ENCODE measurements at regions not wholly inside any gene's neighbourhood (a gene's known extent, or its start where the extent isn't known, plus 50 kb on each side); places are given as distances from the start of the nearest gene placed in this dataset.

DNA sequence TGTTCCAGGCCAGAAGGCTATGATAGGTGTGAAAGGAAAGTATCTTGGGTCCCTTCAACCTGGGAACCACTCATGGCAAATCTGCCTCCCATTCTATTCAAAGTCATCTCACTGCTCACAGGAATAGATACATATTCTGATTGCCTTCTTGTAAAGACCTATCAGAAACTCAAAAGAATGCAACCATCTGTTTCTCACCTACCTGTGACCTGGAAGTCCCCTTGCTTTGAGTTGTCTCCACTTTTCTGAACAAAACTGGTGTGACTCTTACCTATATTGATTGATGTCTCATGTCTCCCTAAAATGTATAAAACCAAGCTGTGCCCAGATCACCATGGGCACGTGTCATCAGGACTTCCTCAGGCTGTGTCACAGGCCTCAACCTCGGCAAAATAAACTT is 1149.3 kb downstream of the NSUN3 start:
- no peak for DNase-seq (ENCODE audit: low read depth)
- TF ChIP-seq MYC (IDR thresholded peaks at IDR 0.05; ENCODE audit: low read depth, low read length) (no peak), POLR2A (IDR thresholded peaks at IDR 0.05; ENCODE audit: extremely low read depth, insufficient read length) (no peak)
- TF ChIP-seq, protein P1, sequence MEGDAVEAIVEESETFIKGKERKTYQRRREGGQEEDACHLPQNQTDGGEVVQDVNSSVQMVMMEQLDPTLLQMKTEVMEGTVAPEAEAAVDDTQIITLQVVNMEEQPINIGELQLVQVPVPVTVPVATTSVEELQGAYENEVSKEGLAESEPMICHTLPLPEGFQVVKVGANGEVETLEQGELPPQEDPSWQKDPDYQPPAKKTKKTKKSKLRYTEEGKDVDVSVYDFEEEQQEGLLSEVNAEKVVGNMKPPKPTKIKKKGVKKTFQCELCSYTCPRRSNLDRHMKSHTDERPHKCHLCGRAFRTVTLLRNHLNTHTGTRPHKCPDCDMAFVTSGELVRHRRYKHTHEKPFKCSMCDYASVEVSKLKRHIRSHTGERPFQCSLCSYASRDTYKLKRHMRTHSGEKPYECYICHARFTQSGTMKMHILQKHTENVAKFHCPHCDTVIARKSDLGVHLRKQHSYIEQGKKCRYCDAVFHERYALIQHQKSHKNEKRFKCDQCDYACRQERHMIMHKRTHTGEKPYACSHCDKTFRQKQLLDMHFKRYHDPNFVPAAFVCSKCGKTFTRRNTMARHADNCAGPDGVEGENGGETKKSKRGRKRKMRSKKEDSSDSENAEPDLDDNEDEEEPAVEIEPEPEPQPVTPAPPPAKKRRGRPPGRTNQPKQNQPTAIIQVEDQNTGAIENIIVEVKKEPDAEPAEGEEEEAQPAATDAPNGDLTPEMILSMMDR (IDR thresholded peaks at IDR 0.05; ENCODE audit: low read depth, low read length) = no peak
- TF ChIP-seq, protein P2, sequence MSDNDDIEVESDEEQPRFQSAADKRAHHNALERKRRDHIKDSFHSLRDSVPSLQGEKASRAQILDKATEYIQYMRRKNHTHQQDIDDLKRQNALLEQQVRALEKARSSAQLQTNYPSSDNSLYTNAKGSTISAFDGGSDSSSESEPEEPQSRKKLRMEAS (IDR thresholded peaks at IDR 0.05; ENCODE audit: low read depth, low read length) = no peak
- no peak overlapping the region for H3K4me3 ChIP-seq (ENCODE audit: low read depth, low read length)

DNA sequence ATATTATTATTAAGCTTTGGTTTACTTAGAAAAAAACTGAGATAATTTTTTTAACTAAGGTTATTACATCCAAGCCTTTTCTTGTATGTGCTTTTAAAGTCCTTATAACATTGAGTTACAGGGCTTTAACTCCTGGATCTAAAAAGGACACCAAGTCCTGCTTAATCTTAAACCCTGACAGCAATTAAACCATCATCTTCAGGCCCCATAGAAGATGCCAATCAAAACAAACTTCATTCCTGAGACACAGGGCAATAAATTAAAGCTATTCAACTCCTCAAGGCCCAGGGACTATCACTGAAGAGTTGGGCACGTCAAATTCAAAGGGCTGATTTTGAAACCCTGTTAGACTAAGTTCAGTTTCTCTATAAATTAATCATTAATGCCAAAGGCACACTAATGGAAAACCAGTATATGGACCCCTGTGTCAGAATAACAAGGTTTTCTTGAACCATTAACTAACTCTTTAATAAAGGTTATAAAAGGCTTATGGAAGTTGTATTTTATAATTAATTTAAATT is 1152.6 kb downstream of the NSUN3 start:
- TF ChIP-seq POLR2A (IDR thresholded peaks at IDR 0.05; ENCODE audit: extremely low read depth, insufficient read length) = no peak
- TF ChIP-seq, protein P1 (IDR thresholded peaks at IDR 0.05; ENCODE audit: low read depth, low read length) = no peak
- TF ChIP-seq, protein P2 (IDR thresholded peaks at IDR 0.05; ENCODE audit: low read depth, low read length) = no peak
- TF ChIP-seq MYC (IDR thresholded peaks at IDR 0.05; ENCODE audit: low read depth, low read length) = no peak
- no peak for DNase-seq (ENCODE audit: low read depth)
- H3K4me3 ChIP-seq (ENCODE audit: low read depth, low read length) = no peak overlapping the region

DNA sequence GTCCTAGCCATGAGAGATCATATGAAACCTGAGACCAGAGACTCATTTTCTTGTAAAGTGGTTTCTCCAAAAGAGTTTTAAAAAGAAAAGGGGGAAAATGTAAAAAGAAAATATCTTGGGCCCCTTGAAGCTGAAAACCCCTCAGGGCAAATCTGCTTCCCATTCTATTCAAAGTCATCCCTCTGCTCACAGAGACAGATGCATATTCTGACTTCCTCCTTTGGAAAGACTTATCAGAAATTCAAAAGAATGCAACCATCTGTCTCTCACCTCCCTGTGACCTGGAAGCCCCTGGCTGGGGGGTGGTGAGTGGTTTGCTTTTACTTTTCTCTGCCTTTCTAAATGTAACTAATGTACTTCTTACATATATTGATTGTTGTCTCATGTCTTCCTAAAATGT is 1154.8 kb downstream of the NSUN3 start:
- no peak for DNase-seq (ENCODE audit: low read depth)
- H3K4me3 ChIP-seq (ENCODE audit: low read depth, low read length) = no peak overlapping the region
- TF ChIP-seq MYC (IDR thresholded peaks at IDR 0.05; ENCODE audit: low read depth, low read length) = no peak
- TF ChIP-seq, protein P2 (IDR thresholded peaks at IDR 0.05; ENCODE audit: low read depth, low read length) = no peak
- TF ChIP-seq POLR2A (IDR thresholded peaks at IDR 0.05; ENCODE audit: extremely low read depth, insufficient read length) = no peak
- TF ChIP-seq, protein P1 (IDR thresholded peaks at IDR 0.05; ENCODE audit: low read depth, low read length) = no peak

DNA sequence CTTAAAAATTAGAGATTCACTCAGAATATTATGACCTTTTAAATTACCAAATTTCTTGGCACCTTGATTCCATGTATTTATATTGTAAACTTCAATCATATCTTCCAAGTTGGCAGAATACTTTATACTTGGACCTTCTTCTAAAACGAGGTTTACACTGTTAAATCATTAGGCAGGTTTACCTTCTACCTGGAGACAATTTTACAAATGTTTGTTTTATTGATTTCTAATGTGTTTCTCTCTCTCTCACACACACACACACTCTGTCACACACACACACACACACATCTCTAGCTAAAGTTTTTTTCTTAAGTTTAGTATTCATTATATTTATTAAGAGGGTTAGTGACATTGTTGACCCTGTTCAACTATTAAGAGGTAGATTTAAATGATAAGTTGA is 1155.6 kb downstream of the NSUN3 start:
- DNase-seq (ENCODE audit: low read depth) = no peak
- no peak overlapping the region for H3K4me3 ChIP-seq (ENCODE audit: low read depth, low read length)
- TF ChIP-seq, protein P2 (IDR thresholded peaks at IDR 0.05; ENCODE audit: low read depth, low read length) = no peak
- no peak for TF ChIP-seq MYC (IDR thresholded peaks at IDR 0.05; ENCODE audit: low read depth, low read length)
- TF ChIP-seq POLR2A (IDR thresholded peaks at IDR 0.05; ENCODE audit: extremely low read depth, insufficient read length) = no peak
- TF ChIP-seq, protein P1 (IDR thresholded peaks at IDR 0.05; ENCODE audit: low read depth, low read length) = no peak

DNA sequence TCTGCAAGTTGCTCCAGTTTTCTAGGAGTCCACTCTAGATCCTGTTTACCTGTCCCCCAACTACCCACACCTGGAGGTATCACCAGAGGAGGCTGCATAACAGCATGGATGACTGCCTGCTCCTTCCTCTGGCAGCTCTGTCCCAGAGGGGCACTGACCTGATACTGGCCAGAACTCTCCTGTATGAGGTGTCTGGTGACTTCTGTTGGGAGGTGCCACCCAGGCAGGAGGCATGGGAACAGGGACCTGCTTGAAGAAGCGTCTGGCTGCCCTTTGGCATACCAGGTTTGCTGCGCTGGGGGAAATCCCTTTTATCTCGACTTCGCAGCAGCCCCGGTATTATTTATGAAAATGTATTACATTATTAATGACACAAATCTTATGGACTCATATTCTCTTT is 1163.6 kb downstream of the NSUN3 start:
- H3K4me3 ChIP-seq (ENCODE audit: low read depth, low read length) = no peak overlapping the region
- no peak for DNase-seq (ENCODE audit: low read depth)
- TF ChIP-seq MYC (IDR thresholded peaks at IDR 0.05; ENCODE audit: low read depth, low read length) (no peak), POLR2A (IDR thresholded peaks at IDR 0.05; ENCODE audit: extremely low read depth, insufficient read length) (no peak)
- TF ChIP-seq, protein P2 (IDR thresholded peaks at IDR 0.05; ENCODE audit: low read depth, low read length) = no peak
- TF ChIP-seq, protein P1 (IDR thresholded peaks at IDR 0.05; ENCODE audit: low read depth, low read length) = no peak
